ENCODE measurements at regions not wholly inside any gene's neighbourhood (a gene's known extent, or its start where the extent isn't known, plus 50 kb on each side); places are given as distances from the start of the nearest gene placed in this dataset.

- Histone ChIP-seq H3K4me3 (ENCODE audit: low read depth, low read length) (no peak overlapping the region), H3K27ac (ENCODE audit: extremely low read depth, low read depth, low read length) (no peak overlapping the region), H3K36me3 (ENCODE audit: control insufficient read depth in 2 of 2, insufficient read depth in 1 of 2, low read length in 2 of 2) (no peaks in the 10 kb centered on the region), H3K4me1 (ENCODE audit: control insufficient read depth, insufficient read depth, low read length) (no peaks in the 10 kb centered on the region), H3K9me3 (ENCODE audit: control insufficient read depth, insufficient read depth, low read depth, low read length) (no peaks in the 10 kb centered on the region)
- ChIA-PET CTCF (interaction anchor here (0.6 to 1.3 kb wide), 2 partner anchors 9 to 227 kb away, joined by 3 to 4 read pairs; no protein-coding TSS in a partner anchor), POLR2A (no interaction called here)
- TF ChIP-seq ZNF174 (tag by site-specific recombination; IDR thresholded peaks at IDR 0.05) (no peak), SCRT2 (tag by site-specific recombination; IDR thresholded peaks at IDR 0.05) (no peak), ZNF777 (tag by site-specific recombination; IDR thresholded peaks at IDR 0.05; ENCODE audit: borderline replicate concordance) (no peak), ZNF529 (tag by site-specific recombination; IDR thresholded peaks at IDR 0.05; ENCODE audit: insufficient replicate concordance) (no peak), CTCF (tag by site-specific recombination; IDR thresholded peaks at IDR 0.05) (no peak), ZNF791 (tag by site-specific recombination; IDR thresholded peaks at IDR 0.05) (no peak), ZNF37A (tag by site-specific recombination; IDR thresholded peaks at IDR 0.05) (no peak), ZNF768 (tag by site-specific recombination; IDR thresholded peaks at IDR 0.05) (no peak), ZNF248 (tag by site-specific recombination; IDR thresholded peaks at IDR 0.05) (no peak), ZNF561 (tag by site-specific recombination; IDR thresholded peaks at IDR 0.05; ENCODE audit: borderline replicate concordance) (no peak), KLF10 (tag by site-specific recombination; IDR thresholded peaks at IDR 0.05) (no peak), ZBTB8A (tag by site-specific recombination; IDR thresholded peaks at IDR 0.05) (no peak), ZNF701 (tag by site-specific recombination; IDR thresholded peaks at IDR 0.05) (no peak)
Observed at GRCh38 chr9:31542384-31543055, 841.9 kb upstream of the ACO1 start.

DNA sequence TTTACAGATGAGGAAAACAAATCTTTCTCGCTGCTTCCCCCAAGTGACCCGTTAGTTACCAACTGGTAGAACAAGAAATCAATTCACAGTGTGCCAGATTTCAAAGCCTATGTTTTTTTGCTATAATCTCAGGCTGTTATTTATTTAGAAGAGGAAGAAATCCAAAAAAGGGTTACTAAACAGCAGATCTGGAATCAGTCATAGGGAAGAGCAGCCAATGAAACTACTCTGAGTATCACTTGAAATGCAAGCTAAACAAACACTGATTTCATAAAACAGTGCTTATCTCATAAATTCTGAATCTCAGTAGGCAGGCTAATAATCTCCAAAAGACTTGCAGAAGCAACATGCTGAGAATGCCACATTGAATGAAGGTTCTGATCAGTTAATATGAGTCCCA lies 829.5 kb upstream of the ACO1 start:
- TF ChIP-seq ZNF23 (tag by site-specific recombination; IDR thresholded peaks at IDR 0.05; ENCODE audit: borderline replicate concordance) (no peak), ZSCAN18 (tag by site-specific recombination; IDR thresholded peaks at IDR 0.05) (no peak), INSM2 (tag by site-specific recombination; IDR thresholded peaks at IDR 0.05) (no peak)
- CTCF ChIA-PET = no interaction called here
- POLR2A ChIA-PET = no interaction called here
- Histone ChIP-seq H3K27ac (ENCODE audit: extremely low read depth, low read depth, low read length) (no peak overlapping the region), H3K4me3 (ENCODE audit: low read depth, low read length) (no peak overlapping the region), H3K36me3 (ENCODE audit: control insufficient read depth in 2 of 2, insufficient read depth in 1 of 2, low read length in 2 of 2) (no peaks in the 10 kb centered on the region), H3K9me3 (ENCODE audit: control insufficient read depth, insufficient read depth, low read depth, low read length) (no peaks in the 10 kb centered on the region), H3K4me1 (ENCODE audit: control insufficient read depth, insufficient read depth, low read length) (no peaks in the 10 kb centered on the region)

DNA sequence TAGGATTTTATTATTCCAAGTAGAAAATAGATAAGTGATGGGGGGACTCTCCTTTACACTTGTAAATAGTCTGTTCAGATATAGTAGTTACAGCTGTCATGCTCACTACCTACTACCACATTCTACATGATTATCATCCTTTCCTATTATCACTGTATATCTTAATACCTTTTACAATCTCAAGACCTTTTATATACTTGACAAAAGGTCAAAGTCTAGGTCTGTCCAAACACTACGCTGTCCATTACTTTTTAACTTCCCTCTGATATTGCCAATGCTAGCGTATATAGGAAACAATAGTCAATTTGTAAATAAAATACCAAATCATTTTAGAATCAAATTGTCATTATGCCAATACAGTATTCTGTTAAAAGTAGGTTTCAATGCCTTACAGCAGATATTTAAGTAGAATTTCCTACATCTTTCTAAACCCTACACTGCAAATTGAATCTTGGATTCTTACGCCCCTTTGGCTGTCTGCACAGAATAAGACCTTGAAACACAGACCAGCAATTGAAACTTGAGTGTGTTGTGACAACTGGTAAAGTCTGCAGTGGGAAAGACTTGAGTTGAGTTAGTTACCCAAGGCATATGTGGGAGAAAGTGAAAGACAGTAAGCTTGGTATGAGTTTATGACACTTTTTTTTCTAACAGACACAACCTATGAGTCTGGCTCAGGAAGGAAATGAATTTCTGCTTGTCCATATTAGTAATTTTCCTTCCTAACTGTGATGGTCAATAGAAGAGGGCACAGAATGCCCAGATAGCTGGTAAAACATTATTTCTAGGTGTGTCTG lies 827.6 kb upstream of the ACO1 start:
- no peaks in the 10 kb centered on the region for H3K4me1 ChIP-seq (ENCODE audit: control insufficient read depth, insufficient read depth, low read length)
- no peaks in the 10 kb centered on the region for H3K36me3 ChIP-seq (ENCODE audit: control insufficient read depth in 2 of 2, insufficient read depth in 1 of 2, low read length in 2 of 2)
- TF ChIP-seq ZBTB20 (tag by site-specific recombination; IDR thresholded peaks at IDR 0.05) = no peak
- TF ChIP-seq ZNF324 (tag by site-specific recombination; IDR thresholded peaks at IDR 0.05) = no peak
- no peak for TF ChIP-seq GLI2 (tag by site-specific recombination; IDR thresholded peaks at IDR 0.05; ENCODE audit: borderline replicate concordance, low read depth)
- no peak for TF ChIP-seq ZNF280C (tag by site-specific recombination; IDR thresholded peaks at IDR 0.05)
- TF ChIP-seq ZNF239 (tag by site-specific recombination; IDR thresholded peaks at IDR 0.05) = no peak
- TF ChIP-seq ZIC2 (tag by site-specific recombination; IDR thresholded peaks at IDR 0.05) = no peak
- TF ChIP-seq SETDB1 (IDR thresholded peaks at IDR 0.05; ENCODE audit: insufficient read length, low read length) = no peak
- no peaks in the 10 kb centered on the region for H3K9me3 ChIP-seq (ENCODE audit: control insufficient read depth, insufficient read depth, low read depth, low read length)
- H3K27ac ChIP-seq (ENCODE audit: extremely low read depth, low read depth, low read length) = no peak overlapping the region
- POLR2A ChIA-PET = no interaction called here
- no peak overlapping the region for H3K4me3 ChIP-seq (ENCODE audit: low read depth, low read length)
- CTCF ChIA-PET = no interaction called here

All from HEK293 (cell line).